ENCODE measurements at regions not wholly inside any gene's neighbourhood (a gene's known extent, or its start where the extent isn't known, plus 50 kb on each side); places are given as distances from the start of the nearest gene placed in this dataset.

GRCh38 chr11:129319751-129320150 lies 55.9 kb upstream of the BARX2 start:
- TF ChIP-seq, protein P1, sequence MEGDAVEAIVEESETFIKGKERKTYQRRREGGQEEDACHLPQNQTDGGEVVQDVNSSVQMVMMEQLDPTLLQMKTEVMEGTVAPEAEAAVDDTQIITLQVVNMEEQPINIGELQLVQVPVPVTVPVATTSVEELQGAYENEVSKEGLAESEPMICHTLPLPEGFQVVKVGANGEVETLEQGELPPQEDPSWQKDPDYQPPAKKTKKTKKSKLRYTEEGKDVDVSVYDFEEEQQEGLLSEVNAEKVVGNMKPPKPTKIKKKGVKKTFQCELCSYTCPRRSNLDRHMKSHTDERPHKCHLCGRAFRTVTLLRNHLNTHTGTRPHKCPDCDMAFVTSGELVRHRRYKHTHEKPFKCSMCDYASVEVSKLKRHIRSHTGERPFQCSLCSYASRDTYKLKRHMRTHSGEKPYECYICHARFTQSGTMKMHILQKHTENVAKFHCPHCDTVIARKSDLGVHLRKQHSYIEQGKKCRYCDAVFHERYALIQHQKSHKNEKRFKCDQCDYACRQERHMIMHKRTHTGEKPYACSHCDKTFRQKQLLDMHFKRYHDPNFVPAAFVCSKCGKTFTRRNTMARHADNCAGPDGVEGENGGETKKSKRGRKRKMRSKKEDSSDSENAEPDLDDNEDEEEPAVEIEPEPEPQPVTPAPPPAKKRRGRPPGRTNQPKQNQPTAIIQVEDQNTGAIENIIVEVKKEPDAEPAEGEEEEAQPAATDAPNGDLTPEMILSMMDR (conservative IDR thresholded peaks at IDR 0.05; ENCODE audit: low read depth, low read length) = no peak
- TF ChIP-seq EZH2phosphoT487 (IDR thresholded peaks at IDR 0.05; ENCODE audit: borderline replicate concordance, low read length) = no peak

All from PC-3 (cell line).